ENCODE measurements at regions not wholly inside any gene's neighbourhood (a gene's known extent, or its start where the extent isn't known, plus 50 kb on each side); places are given as distances from the start of the nearest gene placed in this dataset.

DNA sequence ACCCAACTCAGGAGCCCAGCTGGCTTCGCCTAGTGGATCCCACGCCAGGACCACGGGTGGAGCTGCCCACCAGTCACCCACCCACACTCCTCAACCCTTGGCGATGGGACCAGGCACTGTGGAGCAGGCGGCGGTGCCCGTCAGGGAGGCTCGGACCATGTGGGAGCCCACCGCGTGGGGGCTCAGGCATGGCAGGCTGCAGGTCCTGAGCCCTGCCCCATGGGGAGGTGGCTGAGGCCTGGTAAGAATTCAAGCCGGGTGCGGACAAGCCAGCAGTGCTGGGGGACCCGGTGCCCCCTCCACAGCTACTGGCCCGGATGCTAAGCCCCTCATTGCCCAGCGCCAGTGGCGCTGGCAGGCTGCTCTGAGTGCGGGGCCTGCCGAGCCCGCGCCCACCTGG lies 123.1 kb upstream of the LGSN start:
- TF ChIP-seq POLR2A (IDR thresholded peaks at IDR 0.05; ENCODE audit: low read length) (no peak), SMC3 (IDR thresholded peaks at IDR 0.05) (no peak)
- TF ChIP-seq, protein P1, sequence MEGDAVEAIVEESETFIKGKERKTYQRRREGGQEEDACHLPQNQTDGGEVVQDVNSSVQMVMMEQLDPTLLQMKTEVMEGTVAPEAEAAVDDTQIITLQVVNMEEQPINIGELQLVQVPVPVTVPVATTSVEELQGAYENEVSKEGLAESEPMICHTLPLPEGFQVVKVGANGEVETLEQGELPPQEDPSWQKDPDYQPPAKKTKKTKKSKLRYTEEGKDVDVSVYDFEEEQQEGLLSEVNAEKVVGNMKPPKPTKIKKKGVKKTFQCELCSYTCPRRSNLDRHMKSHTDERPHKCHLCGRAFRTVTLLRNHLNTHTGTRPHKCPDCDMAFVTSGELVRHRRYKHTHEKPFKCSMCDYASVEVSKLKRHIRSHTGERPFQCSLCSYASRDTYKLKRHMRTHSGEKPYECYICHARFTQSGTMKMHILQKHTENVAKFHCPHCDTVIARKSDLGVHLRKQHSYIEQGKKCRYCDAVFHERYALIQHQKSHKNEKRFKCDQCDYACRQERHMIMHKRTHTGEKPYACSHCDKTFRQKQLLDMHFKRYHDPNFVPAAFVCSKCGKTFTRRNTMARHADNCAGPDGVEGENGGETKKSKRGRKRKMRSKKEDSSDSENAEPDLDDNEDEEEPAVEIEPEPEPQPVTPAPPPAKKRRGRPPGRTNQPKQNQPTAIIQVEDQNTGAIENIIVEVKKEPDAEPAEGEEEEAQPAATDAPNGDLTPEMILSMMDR (IDR thresholded peaks at IDR 0.05): no peak

All from A549 (cell line).